Central memory CD8-positive, alpha-beta T cell (primary cell): ENCODE measurements at regions not wholly inside any gene's neighbourhood (a gene's known extent, or its start where the extent isn't known, plus 50 kb on each side); places are given as distances from the start of the nearest gene placed in this dataset.
"Not testable (repeated sequence)": the region's sequence is repeated elsewhere in the genome, so short reads cannot be mapped to it uniquely, and the experiment has no call there.

Experiments used
- ATAC-seq: fragments of 150-1000 bp; cut with Tn5 transposase; replicated peaks from 2 replicates; pipeline ENCODE4 v1.10.0; 2022; ENCODE audit warnings: mild to moderate bottlenecking, moderate FRiP score, moderate number of reproducible peaks; ENCODE audit not compliant: poor library complexity, severe bottlenecking; ENCODE audit errors: extremely low read depth
- DNase-seq, 2 donors: peaks; one replicate each; pipeline ENCODE4 v3.0.0; 2021; ENCODE audit warnings: low spot score in 2 of 2
- H3K27ac Mint-ChIP-seq: one replicate; pipeline ENCODE4 v1.8.0; 2022; ENCODE audit warnings: low read depth, mild to moderate bottlenecking, moderate library complexity, mixed read lengths
- H3K27me3 Mint-ChIP-seq: one replicate; pipeline ENCODE4 v1.8.0; 2022; ENCODE audit warnings: mixed read lengths
- H3K36me3 Mint-ChIP-seq: one replicate; pipeline ENCODE4 v1.8.0; 2022; ENCODE audit warnings: mild to moderate bottlenecking, moderate library complexity, mixed read lengths; ENCODE audit not compliant: insufficient read depth
- H3K4me1 Mint-ChIP-seq: one replicate; pipeline ENCODE4 v1.8.0; 2022; ENCODE audit warnings: mixed read lengths
- H3K4me3 Mint-ChIP-seq: one replicate; pipeline ENCODE4 v1.8.0; 2022; ENCODE audit warnings: mild to moderate bottlenecking, moderate library complexity, mixed read lengths
- H3K9me3 Mint-ChIP-seq: one replicate; pipeline ENCODE4 v1.8.0; 2022; ENCODE audit warnings: mixed read lengths

- no peak overlapping the region for H3K27ac Mint-ChIP-seq
- H3K4me1 Mint-ChIP-seq = no peaks in the 10 kb centered on the region
- no peak for DNase-seq
- H3K9me3 Mint-ChIP-seq = no peaks in the 10 kb centered on the region
- H3K36me3 Mint-ChIP-seq = no peaks in the 10 kb centered on the region
- H3K27me3 Mint-ChIP-seq = no peaks in the 10 kb centered on the region
- no peak overlapping the region for H3K4me3 Mint-ChIP-seq
- no peak for ATAC-seq
Measured at GRCh38 chr6:140485740-140486449, 1111.4 kb upstream of the CITED2 start.

GRCh38 chr6:140480852-140481251 is 1106.4 kb upstream of the CITED2 start:
- no peak overlapping the region for H3K4me3 Mint-ChIP-seq
- ATAC-seq (no peak), DNase-seq (no peak)
- no peak overlapping the region for H3K27ac Mint-ChIP-seq
- H3K36me3 Mint-ChIP-seq = no peaks in the 10 kb centered on the region
- H3K27me3 Mint-ChIP-seq = no peaks in the 10 kb centered on the region
- H3K9me3 Mint-ChIP-seq = no peaks in the 10 kb centered on the region
- H3K4me1 Mint-ChIP-seq = no peaks in the 10 kb centered on the region

GRCh38 chr6:140478631-140479030 is 1104.2 kb upstream of the CITED2 start:
- Mint-ChIP-seq H3K27ac (no peak overlapping the region), H3K4me3 (no peak overlapping the region), H3K36me3 (no peaks in the 10 kb centered on the region), H3K9me3 (no peaks in the 10 kb centered on the region), H3K4me1 (no peaks in the 10 kb centered on the region), H3K27me3 (no peaks in the 10 kb centered on the region)
- no peak for ATAC-seq
- no peak for DNase-seq

- no peak for ATAC-seq
- Mint-ChIP-seq H3K27ac (no peak overlapping the region), H3K4me1 (no peaks in the 10 kb centered on the region), H3K36me3 (no peaks in the 10 kb centered on the region), H3K9me3 (no peaks in the 10 kb centered on the region), H3K4me3 (no peak overlapping the region), H3K27me3 (no peaks in the 10 kb centered on the region)
- DNase-seq = no peak
Measured at GRCh38 chr6:140475086-140475485, 1100.6 kb upstream of the CITED2 start.

- Mint-ChIP-seq H3K4me1 (no peaks in the 10 kb centered on the region), H3K36me3 (no peaks in the 10 kb centered on the region), H3K27ac (no peak overlapping the region), H3K4me3 (no peak overlapping the region), H3K27me3 (no peaks in the 10 kb centered on the region), H3K9me3 (no peaks in the 10 kb centered on the region)
- DNase-seq = no peak
- no peak for ATAC-seq
Measured at GRCh38 chr6:140464720-140465119, 1090.3 kb upstream of the CITED2 start.

GRCh38 chr6:140463312-140463710 is 1088.9 kb upstream of the CITED2 start:
- Mint-ChIP-seq H3K9me3 (no peaks in the 10 kb centered on the region), H3K4me3 (no peak overlapping the region)
- DNase-seq = no peak

GRCh38 chr6:140462453-140463311 is 1088.2 kb upstream of the CITED2 start:
- H3K4me3 Mint-ChIP-seq = no peak overlapping the region
- H3K36me3 Mint-ChIP-seq = no peaks in the 10 kb centered on the region
- ATAC-seq (no peak), DNase-seq (no peak)
- H3K27me3 Mint-ChIP-seq = peaks cover 8% of the 10 kb centered on the region
- no peak overlapping the region for H3K27ac Mint-ChIP-seq
- no peaks in the 10 kb centered on the region for H3K9me3 Mint-ChIP-seq
- H3K4me1 Mint-ChIP-seq = no peaks in the 10 kb centered on the region

More at GRCh38 chr6:140463312-140463710, 1088.9 kb upstream of the CITED2 start:
- no peaks in the 10 kb centered on the region for H3K4me1 Mint-ChIP-seq
- no peak for ATAC-seq
- peaks cover 8% of the 10 kb centered on the region for H3K27me3 Mint-ChIP-seq
- no peak overlapping the region for H3K27ac Mint-ChIP-seq
- H3K36me3 Mint-ChIP-seq = no peaks in the 10 kb centered on the region

- no peaks in the 10 kb centered on the region for H3K36me3 Mint-ChIP-seq
- H3K27ac Mint-ChIP-seq = no peak overlapping the region
- H3K4me1 Mint-ChIP-seq = no peaks in the 10 kb centered on the region
- DNase-seq = no peak
- peaks cover 8% of the 10 kb centered on the region for H3K27me3 Mint-ChIP-seq
- no peak overlapping the region for H3K4me3 Mint-ChIP-seq
- ATAC-seq = no peak
- no peaks in the 10 kb centered on the region for H3K9me3 Mint-ChIP-seq
Measured at GRCh38 chr6:140462076-140462452, 1087.6 kb upstream of the CITED2 start.

- no peak overlapping the region for H3K4me3 Mint-ChIP-seq
- no peaks in the 10 kb centered on the region for H3K9me3 Mint-ChIP-seq
- DNase-seq = no peak
- no peak overlapping the region for H3K27ac Mint-ChIP-seq
- H3K36me3 Mint-ChIP-seq = no peaks in the 10 kb centered on the region
- ATAC-seq = no peak
- H3K4me1 Mint-ChIP-seq = no peaks in the 10 kb centered on the region
- H3K27me3 Mint-ChIP-seq = peaks cover 21% of the 10 kb centered on the region
Measured at GRCh38 chr6:140460267-140460666, 1085.8 kb upstream of the CITED2 start.

GRCh38 chr6:140459209-140459608 is 1084.8 kb upstream of the CITED2 start:
- Mint-ChIP-seq H3K36me3 (no peaks in the 10 kb centered on the region), H3K27me3 (peaks cover 21% of the 10 kb centered on the region), H3K9me3 (no peaks in the 10 kb centered on the region), H3K4me3 (no peak overlapping the region), H3K27ac (no peak overlapping the region), H3K4me1 (no peaks in the 10 kb centered on the region)
- no peak for DNase-seq
- ATAC-seq = no peak

GRCh38 chr6:140446241-140446640 is 1071.8 kb upstream of the CITED2 start:
- Mint-ChIP-seq H3K4me3 (no peak overlapping the region), H3K4me1 (no peaks in the 10 kb centered on the region), H3K36me3 (no peaks in the 10 kb centered on the region), H3K27ac (no peak overlapping the region), H3K27me3 (no peaks in the 10 kb centered on the region), H3K9me3 (no peaks in the 10 kb centered on the region)
- no peak for ATAC-seq
- DNase-seq = no peak

GRCh38 chr6:140445474-140446004 is 1071.1 kb upstream of the CITED2 start:
- Mint-ChIP-seq H3K36me3 (no peaks in the 10 kb centered on the region), H3K27ac (no peak overlapping the region), H3K27me3 (no peaks in the 10 kb centered on the region), H3K9me3 (no peaks in the 10 kb centered on the region), H3K4me1 (no peaks in the 10 kb centered on the region), H3K4me3 (no peak overlapping the region)
- DNase-seq (no peak), ATAC-seq (no peak)

GRCh38 chr6:140443112-140443511 is 1068.7 kb upstream of the CITED2 start:
- not testable (repeated sequence) for H3K9me3 Mint-ChIP-seq, H3K4me1 Mint-ChIP-seq, H3K4me3 Mint-ChIP-seq, H3K27me3 Mint-ChIP-seq, DNase-seq, H3K36me3 Mint-ChIP-seq, H3K27ac Mint-ChIP-seq, ATAC-seq
